ENCODE measurements at regions not wholly inside any gene's neighbourhood (a gene's known extent, or its start where the extent isn't known, plus 50 kb on each side); places are given as distances from the start of the nearest gene placed in this dataset.

DNA sequence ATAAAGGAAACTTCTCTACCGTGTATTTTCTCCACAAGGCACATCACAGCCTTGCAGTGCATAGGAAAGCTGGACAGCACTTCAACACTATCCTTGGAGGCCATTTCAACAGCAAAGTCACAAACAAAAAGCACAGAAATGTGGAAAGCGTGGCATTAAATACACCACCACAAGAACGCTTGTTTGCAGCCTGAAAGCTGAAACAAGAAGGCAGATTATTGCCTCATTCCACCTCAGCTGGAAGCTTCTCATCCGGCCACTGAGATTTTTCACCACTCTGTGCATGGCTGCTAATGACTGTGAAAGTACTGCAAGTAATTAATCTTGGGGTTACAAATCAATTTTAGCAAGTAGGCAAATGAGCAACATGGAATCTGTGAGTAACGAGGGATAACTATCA, 50.9 kb upstream of the GALNT2 start:
- H3K4me3 ChIP-seq (replicated peaks; ENCODE audit: low read depth, low read length) = no peak overlapping the region
- TF ChIP-seq, protein P1, sequence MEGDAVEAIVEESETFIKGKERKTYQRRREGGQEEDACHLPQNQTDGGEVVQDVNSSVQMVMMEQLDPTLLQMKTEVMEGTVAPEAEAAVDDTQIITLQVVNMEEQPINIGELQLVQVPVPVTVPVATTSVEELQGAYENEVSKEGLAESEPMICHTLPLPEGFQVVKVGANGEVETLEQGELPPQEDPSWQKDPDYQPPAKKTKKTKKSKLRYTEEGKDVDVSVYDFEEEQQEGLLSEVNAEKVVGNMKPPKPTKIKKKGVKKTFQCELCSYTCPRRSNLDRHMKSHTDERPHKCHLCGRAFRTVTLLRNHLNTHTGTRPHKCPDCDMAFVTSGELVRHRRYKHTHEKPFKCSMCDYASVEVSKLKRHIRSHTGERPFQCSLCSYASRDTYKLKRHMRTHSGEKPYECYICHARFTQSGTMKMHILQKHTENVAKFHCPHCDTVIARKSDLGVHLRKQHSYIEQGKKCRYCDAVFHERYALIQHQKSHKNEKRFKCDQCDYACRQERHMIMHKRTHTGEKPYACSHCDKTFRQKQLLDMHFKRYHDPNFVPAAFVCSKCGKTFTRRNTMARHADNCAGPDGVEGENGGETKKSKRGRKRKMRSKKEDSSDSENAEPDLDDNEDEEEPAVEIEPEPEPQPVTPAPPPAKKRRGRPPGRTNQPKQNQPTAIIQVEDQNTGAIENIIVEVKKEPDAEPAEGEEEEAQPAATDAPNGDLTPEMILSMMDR (IDR thresholded peaks at IDR 0.05; ENCODE audit: low read length, missing control alignments) = no peak
- DNase-seq (ENCODE audit: low read depth) = no peak
